Astrocyte of the spinal cord (primary cell): ENCODE measurements at regions not wholly inside any gene's neighbourhood (a gene's known extent, or its start where the extent isn't known, plus 50 kb on each side); places are given as distances from the start of the nearest gene placed in this dataset.

Experiments
- DNase-seq: peaks from one replicate; pipeline ENCODE4 v3.0.0; 2011; ENCODE audit warnings: low read depth, low spot score
- H3K4me3 ChIP-seq: 2 replicates; pipeline ENCODE4 v1.5.1; 2011; ENCODE audit warnings: low read depth, mild to moderate bottlenecking, low read length, moderate library complexity
- CTCF ChIP-seq: IDR thresholded peaks from 2 replicates; pipeline ENCODE4 v1.5.1; 2012; ENCODE audit warnings: low read depth, mild to moderate bottlenecking, low read length, inconsistent platforms
- in situ Hi-C: cut with HindIII; loops from 2 replicates; pipeline ENCODE4 v1.10.0; 2017; ENCODE audit warnings: low sequenced_read_pairs

DNA sequence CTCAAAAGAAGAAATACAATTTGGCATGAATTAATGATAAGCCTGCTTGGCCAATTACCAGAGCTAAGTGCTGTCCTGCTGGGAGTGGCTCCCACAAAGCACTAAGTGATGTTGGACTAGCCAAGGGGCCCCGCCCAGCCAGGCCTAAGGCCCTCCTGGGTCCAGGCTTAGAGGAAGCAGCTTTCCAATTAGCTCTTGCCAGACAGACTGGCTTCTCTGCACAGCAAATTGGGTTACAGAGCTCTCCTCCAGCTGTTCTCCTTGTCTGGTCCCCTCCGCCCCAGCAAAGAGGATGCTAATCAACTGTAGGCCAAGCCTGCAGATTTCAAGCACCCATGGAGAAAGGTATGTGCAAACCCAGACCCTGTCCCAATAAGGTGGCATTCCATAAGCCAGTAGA, 151.9 kb downstream of the DMRTA2 start:
- in situ Hi-C loops = no loop called here
- TF ChIP-seq CTCF = no peak
- no peak for DNase-seq
- H3K4me3 ChIP-seq = no peak overlapping the region

GRCh38 chr1:50270926-50271325, 152.3 kb downstream of the DMRTA2 start:
- in situ Hi-C loops = no loop called here
- DNase-seq = no peak
- H3K4me3 ChIP-seq = no peak overlapping the region
- no peak for TF ChIP-seq CTCF

GRCh38 chr1:50268049-50268448, 155.2 kb downstream of the DMRTA2 start:
- DNase-seq = no peak
- in situ Hi-C loops = no loop called here
- TF ChIP-seq CTCF = no peak
- H3K4me3 ChIP-seq = no peak overlapping the region

DNA sequence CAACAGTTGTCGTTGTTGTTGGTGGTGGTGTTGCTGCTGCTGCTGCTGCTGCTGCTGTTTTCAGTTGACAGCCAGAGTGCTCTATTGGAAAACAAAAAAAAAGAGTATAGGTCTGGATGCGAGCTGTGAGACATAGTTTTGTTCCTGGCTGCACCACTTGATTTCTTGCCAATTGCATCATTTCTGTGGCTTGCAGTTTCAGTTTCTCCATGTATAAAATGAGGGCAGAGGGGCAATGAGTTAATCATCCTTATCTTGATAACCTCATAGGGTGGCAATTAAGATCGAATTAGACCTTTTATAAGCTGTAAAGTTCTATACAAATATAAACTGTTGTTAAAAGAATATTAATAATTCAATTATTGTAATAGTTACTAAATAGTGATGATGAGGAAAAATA, 156.7 kb downstream of the DMRTA2 start:
- no peak for TF ChIP-seq CTCF
- DNase-seq = peak; percentile 31
- in situ Hi-C loops = no loop called here
- H3K4me3 ChIP-seq = no peak overlapping the region

DNA sequence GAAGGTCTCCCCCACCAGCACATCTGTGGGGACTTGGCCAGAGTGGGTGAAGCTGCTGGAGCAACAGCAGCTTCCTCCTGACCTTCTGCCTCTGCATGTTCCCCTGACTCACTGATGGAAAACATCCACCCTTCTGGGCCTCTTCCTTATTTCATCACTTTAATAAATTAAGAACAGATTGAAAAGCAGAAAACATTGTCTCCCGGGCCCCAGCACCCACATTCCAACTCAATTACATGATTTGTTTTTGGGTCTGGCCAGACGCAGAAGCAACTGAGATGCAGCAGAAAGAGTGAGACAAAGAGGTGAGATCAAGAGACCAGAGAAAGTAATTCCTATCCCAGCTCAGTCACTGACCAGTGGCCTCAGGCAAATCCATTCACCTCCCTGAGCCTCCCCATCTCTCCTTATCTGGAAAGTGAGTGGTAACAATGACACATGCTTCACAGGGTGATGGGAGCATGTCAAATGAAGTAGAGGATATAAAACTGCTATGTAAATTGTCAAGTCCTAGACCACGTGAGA, 157.1 kb downstream of the ELAVL4 start:
- peak; percentile 17 for DNase-seq
- no peak for TF ChIP-seq CTCF
- in situ Hi-C loops = no loop called here
- H3K4me3 ChIP-seq = no peak overlapping the region

DNA sequence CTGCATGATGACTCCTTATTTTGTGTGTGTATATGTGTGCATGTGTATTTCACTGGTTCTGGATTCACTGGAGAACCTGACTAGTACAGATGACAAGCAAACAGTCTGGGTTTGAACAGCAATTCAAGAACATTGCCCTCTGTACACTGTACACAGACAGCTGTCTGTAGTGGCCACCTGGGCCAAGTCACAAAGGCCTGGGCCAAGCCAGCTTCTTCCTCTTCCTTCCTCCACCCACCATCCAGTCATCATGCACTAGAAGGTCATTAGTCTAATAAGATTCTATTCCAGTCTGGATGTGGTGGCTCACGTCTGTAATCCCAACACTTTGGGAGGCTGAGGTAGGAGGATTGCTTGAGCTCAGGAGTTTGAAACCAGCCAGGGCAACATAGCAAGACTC, 155.9 kb downstream of the ELAVL4 start:
- in situ Hi-C loops = no loop called here
- no peak overlapping the region for H3K4me3 ChIP-seq

More for the DNA sequence above, 155.9 kb downstream of the ELAVL4 start:
- no peak for DNase-seq
- TF ChIP-seq CTCF = no peak
